OCI-LY1 (cell line): ENCODE measurements at regions not wholly inside any gene's neighbourhood (a gene's known extent, or its start where the extent isn't known, plus 50 kb on each side); places are given as distances from the start of the nearest gene placed in this dataset.

Experiments used
- EZH2 ChIP-seq: fragments of 200-600 bp; sonication (generic), shearing (Covaris generic); IDR thresholded peaks from 2 replicates; pipeline ENCODE4 v1.8.0; 2017; ENCODE audit warnings: borderline replicate concordance, mixed run types, mild to moderate bottlenecking, antibody characterized with exemption, low read length, moderate library complexity, mixed read lengths
- TF ChIP-seq, protein P1 (sequence below): fragments of 200-600 bp; sonication (generic), shearing (Covaris generic); IDR thresholded peaks from 2 replicates; pipeline ENCODE4 v1.5.1; 2017; ENCODE audit warnings: mild to moderate bottlenecking, antibody characterized with exemption, low read length, moderate library complexity, mixed read lengths

GRCh38 chr7:116098175-116098574 lies 67.6 kb upstream of the TFEC start:
- TF ChIP-seq, protein P1, sequence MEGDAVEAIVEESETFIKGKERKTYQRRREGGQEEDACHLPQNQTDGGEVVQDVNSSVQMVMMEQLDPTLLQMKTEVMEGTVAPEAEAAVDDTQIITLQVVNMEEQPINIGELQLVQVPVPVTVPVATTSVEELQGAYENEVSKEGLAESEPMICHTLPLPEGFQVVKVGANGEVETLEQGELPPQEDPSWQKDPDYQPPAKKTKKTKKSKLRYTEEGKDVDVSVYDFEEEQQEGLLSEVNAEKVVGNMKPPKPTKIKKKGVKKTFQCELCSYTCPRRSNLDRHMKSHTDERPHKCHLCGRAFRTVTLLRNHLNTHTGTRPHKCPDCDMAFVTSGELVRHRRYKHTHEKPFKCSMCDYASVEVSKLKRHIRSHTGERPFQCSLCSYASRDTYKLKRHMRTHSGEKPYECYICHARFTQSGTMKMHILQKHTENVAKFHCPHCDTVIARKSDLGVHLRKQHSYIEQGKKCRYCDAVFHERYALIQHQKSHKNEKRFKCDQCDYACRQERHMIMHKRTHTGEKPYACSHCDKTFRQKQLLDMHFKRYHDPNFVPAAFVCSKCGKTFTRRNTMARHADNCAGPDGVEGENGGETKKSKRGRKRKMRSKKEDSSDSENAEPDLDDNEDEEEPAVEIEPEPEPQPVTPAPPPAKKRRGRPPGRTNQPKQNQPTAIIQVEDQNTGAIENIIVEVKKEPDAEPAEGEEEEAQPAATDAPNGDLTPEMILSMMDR = no peak
- no peak for TF ChIP-seq EZH2
